ENCODE measurements at regions not wholly inside any gene's neighbourhood (a gene's known extent, or its start where the extent isn't known, plus 50 kb on each side); places are given as distances from the start of the nearest gene placed in this dataset.

DNA sequence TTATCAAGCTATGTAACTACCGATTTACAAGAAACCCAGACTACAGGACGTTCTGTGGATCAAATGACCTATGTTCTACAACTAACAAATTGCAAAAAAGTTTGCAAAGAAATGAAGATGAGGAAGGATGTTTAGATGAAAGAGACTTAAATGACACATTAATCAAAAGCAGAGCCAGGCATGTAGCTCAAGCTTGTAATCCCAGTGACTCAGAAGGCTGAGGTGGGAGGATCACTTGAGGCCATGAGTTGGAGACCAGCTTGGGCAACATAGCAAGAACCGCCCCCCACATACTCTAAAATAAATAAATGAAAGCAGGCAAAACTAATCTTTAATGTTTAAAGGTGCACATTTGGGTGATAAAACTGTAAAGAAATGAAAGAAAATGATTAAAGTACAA lies 331.9 kb downstream of the BTG1 start:
- Histone ChIP-seq H3K27ac (no peak overlapping the region), H3K9me3 (peaks cover 0 to 10% of the 10 kb centered on the region in 2 donors)
- TF ChIP-seq, protein P1, sequence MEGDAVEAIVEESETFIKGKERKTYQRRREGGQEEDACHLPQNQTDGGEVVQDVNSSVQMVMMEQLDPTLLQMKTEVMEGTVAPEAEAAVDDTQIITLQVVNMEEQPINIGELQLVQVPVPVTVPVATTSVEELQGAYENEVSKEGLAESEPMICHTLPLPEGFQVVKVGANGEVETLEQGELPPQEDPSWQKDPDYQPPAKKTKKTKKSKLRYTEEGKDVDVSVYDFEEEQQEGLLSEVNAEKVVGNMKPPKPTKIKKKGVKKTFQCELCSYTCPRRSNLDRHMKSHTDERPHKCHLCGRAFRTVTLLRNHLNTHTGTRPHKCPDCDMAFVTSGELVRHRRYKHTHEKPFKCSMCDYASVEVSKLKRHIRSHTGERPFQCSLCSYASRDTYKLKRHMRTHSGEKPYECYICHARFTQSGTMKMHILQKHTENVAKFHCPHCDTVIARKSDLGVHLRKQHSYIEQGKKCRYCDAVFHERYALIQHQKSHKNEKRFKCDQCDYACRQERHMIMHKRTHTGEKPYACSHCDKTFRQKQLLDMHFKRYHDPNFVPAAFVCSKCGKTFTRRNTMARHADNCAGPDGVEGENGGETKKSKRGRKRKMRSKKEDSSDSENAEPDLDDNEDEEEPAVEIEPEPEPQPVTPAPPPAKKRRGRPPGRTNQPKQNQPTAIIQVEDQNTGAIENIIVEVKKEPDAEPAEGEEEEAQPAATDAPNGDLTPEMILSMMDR (IDR thresholded peaks at IDR 0.05), result no peak

GRCh38 chr12:91811481-91812287 lies 334.0 kb downstream of the BTG1 start:
- no peak overlapping the region for H3K4me3 ChIP-seq
- peak; percentile 86 for DNase-seq (ENCODE audit: low spot score)
- TF ChIP-seq, protein P1 (IDR thresholded peaks at IDR 0.05), result peak; percentile 86 to 90
- no peaks in the 10 kb centered on the region for H3K27me3 ChIP-seq
- no peak overlapping the region for H3K27ac ChIP-seq
- no peaks in the 10 kb centered on the region for H3K36me3 ChIP-seq
- peaks cover 0 to 17% of the 10 kb centered on the region in 2 donors for H3K9me3 ChIP-seq
- H3K4me1 ChIP-seq, result no peaks in the 10 kb centered on the region

More for the DNA sequence above, 331.9 kb downstream of the BTG1 start:
- no peak for DNase-seq (ENCODE audit: low spot score)
- Histone ChIP-seq H3K4me3 (no peak overlapping the region), H3K4me1 (peaks cover 0 to 6% of the 10 kb centered on the region in 2 donors), H3K36me3 (no peaks in the 10 kb centered on the region), H3K27me3 (no peaks in the 10 kb centered on the region)

DNA sequence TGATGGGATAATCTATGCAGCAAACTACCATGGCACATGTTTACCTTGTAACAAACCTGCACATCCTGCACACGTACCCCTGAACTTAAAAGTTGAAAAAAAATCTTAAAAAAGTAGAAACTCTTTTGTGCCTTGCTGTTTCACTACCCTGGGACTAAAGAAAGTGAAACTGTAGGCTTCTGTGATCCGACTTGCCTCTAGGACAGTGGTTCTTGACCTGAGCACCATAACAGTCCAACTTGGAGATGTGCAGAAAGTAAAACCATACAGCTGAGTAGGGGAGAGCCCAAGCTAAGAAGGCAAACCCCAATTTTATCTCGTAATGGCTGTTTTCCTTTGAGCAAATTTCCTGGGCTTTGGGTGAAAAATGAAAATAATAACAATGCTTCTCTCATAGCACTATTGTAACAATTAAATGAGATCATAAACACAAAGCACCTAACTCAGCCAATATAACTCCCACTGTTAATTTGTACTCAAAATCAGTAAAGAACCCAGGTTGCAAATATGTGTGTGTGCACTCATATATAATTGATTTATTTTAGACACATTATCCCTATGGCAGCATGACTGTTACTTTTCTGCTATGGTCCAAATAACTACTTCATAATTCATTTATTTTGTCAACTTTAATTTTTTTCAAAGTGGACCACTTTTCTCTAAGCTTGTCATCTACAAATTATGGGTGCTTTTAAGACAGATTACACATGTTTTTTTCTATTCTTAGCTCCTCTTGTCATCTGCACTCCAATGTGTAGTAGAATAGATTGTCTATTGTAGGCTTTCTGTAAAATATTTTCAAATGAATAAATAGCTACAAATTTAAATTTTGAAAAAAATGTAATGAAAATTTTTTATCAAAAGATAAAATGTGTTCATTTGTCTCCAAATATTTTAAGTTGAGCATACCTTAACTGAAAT lies 334.9 kb downstream of the BTG1 start:
- Histone ChIP-seq H3K4me1 (no peaks in the 10 kb centered on the region), H3K4me3 (no peak overlapping the region), H3K9me3 (peaks cover 0 to 22% of the 10 kb centered on the region in 2 donors), H3K27me3 (no peaks in the 10 kb centered on the region), H3K27ac (no peak overlapping the region), H3K36me3 (no peaks in the 10 kb centered on the region)
- no peak for DNase-seq (ENCODE audit: low spot score)
- TF ChIP-seq, protein P1 (IDR thresholded peaks at IDR 0.05), result no peak

DNA sequence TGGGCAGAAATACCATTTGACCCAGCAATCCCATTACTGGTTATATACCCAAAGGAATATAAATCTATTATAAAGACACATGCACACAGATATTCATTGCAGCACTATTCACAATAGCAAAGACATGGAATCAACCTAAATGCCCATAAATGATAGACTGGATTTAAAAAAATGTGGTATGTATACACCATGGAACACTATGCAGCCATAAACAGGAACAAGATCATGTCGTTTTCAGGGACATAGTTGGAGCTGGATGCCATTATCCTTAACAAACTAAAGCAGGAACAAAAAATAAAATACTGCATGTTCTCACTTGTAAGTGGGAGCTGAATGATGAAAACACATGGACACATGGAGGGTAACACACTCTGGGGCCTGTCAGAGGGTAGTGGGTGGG lies 335.6 kb downstream of the BTG1 start:
- Histone ChIP-seq H3K4me1 (no peaks in the 10 kb centered on the region), H3K27ac (no peak overlapping the region), H3K36me3 (no peaks in the 10 kb centered on the region), H3K27me3 (no peaks in the 10 kb centered on the region), H3K4me3 (no peak overlapping the region), H3K9me3 (peaks cover 0 to 26% of the 10 kb centered on the region in 2 donors)
- TF ChIP-seq, protein P1 (IDR thresholded peaks at IDR 0.05), result no peak
- DNase-seq (ENCODE audit: low spot score), result no peak

- Histone ChIP-seq H3K27ac (no peak overlapping the region), H3K4me1 (no peaks in the 10 kb centered on the region), H3K9me3 (peaks cover 0 to 15% of the 10 kb centered on the region in 2 donors), H3K36me3 (no peaks in the 10 kb centered on the region), H3K27me3 (no peaks in the 10 kb centered on the region), H3K4me3 (no peak overlapping the region)
- TF ChIP-seq, protein P1 (IDR thresholded peaks at IDR 0.05), result no peak
- no peak for DNase-seq (ENCODE audit: low spot score)
Measured at GRCh38 chr12:91805031-91805430, 340.6 kb downstream of the BTG1 start.

All from right atrium auricular region (tissue), 2 donors.